A549 (cell line): ENCODE measurements at regions not wholly inside any gene's neighbourhood (a gene's known extent, or its start where the extent isn't known, plus 50 kb on each side); places are given as distances from the start of the nearest gene placed in this dataset.

Experiments
- CHD4 ChIP-seq: fragments of 200-600 bp; sonication (generic); IDR thresholded peaks from 2 replicates; pipeline ENCODE4 v1.6.1; 2016; ENCODE audit warnings: antibody characterized with exemption, mild to moderate bottlenecking, borderline replicate concordance
- EP300 ChIP-seq, 2 experiments: fragments of >200 bp; sonication (Bioruptor Twin); formaldehyde crosslinking; IDR thresholded peaks; 2 replicates in 1 of 2; 3 replicates in 1 of 2; pipeline ENCODE4 v1.6.1; 2016 to 2017
- JUN ChIP-seq, 2 experiments: fragments of >200 bp; sonication (Bioruptor Twin); formaldehyde crosslinking; IDR thresholded peaks; 2 replicates in 1 of 2; 3 replicates in 1 of 2; pipeline ENCODE4 v1.6.1; 2016 to 2017
- MAFK ChIP-seq: fragments of 450-650 bp; IDR thresholded peaks from 2 replicates; pipeline ENCODE4 v1.6.1; 2014; ENCODE audit not compliant: partially characterized antibody
- NR3C1 ChIP-seq: fragments of >200 bp; sonication (Bioruptor Twin); formaldehyde crosslinking; IDR thresholded peaks from 3 replicates; pipeline ENCODE4 v1.6.1; 2017
- POLR2A ChIP-seq: IDR thresholded peaks from 2 replicates; pipeline ENCODE4 v1.6.1; 2012; ENCODE audit warnings: mild to moderate bottlenecking, low read length
- RAD21 ChIP-seq, 2 experiments: fragments of >200 bp in 1 of 2; sonication (Bioruptor Twin) in 1 of 2; formaldehyde crosslinking in 1 of 2; IDR thresholded peaks in 1 of 2; conservative IDR thresholded peaks in 1 of 2; 2 replicates in 1 of 2; 3 replicates in 1 of 2; pipeline ENCODE4 v1.6.1; 2012 to 2018; ENCODE audit warnings: inconsistent platforms in 1 of 2
- RCOR1 ChIP-seq: fragments of 150-350 bp; IDR thresholded peaks from 2 replicates; pipeline ENCODE4 v1.6.1; 2014; ENCODE audit warnings: antibody characterized with exemption, low read length, low read depth
- TP53 ChIP-seq: fragments of 250-450 bp; sonication (Bioruptor Pico); IDR thresholded peaks from 2 replicates; pipeline ENCODE4 v1.5.0; 2021; ENCODE audit warnings: mild to moderate bottlenecking, moderate library complexity
- TF ChIP-seq, protein P1 (sequence below): fragments of >200 bp; sonication (Bioruptor Twin); formaldehyde crosslinking; IDR thresholded peaks from 3 replicates; pipeline ENCODE4 v1.5.1; 2016
- TF ChIP-seq, protein P2 (sequence below): IDR thresholded peaks from 2 replicates; pipeline ENCODE4 v1.6.1; 2012

- TF ChIP-seq CHD4: no peak
- TF ChIP-seq TP53 (CRISPR knock-in tag): no peak
- TF ChIP-seq EP300 (IDR thresholded peaks at IDR 0.05): no peak
- TF ChIP-seq MAFK: no peak
- TF ChIP-seq, protein P1, sequence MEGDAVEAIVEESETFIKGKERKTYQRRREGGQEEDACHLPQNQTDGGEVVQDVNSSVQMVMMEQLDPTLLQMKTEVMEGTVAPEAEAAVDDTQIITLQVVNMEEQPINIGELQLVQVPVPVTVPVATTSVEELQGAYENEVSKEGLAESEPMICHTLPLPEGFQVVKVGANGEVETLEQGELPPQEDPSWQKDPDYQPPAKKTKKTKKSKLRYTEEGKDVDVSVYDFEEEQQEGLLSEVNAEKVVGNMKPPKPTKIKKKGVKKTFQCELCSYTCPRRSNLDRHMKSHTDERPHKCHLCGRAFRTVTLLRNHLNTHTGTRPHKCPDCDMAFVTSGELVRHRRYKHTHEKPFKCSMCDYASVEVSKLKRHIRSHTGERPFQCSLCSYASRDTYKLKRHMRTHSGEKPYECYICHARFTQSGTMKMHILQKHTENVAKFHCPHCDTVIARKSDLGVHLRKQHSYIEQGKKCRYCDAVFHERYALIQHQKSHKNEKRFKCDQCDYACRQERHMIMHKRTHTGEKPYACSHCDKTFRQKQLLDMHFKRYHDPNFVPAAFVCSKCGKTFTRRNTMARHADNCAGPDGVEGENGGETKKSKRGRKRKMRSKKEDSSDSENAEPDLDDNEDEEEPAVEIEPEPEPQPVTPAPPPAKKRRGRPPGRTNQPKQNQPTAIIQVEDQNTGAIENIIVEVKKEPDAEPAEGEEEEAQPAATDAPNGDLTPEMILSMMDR: no peak
- TF ChIP-seq, protein P2, sequence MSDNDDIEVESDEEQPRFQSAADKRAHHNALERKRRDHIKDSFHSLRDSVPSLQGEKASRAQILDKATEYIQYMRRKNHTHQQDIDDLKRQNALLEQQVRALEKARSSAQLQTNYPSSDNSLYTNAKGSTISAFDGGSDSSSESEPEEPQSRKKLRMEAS: no peak
- TF ChIP-seq RAD21 (conservative IDR thresholded peaks at IDR 0.05 in 1 of 2, IDR thresholded peaks at IDR 0.05 in 1 of 2): no peak
- TF ChIP-seq JUN (IDR thresholded peaks at IDR 0.05): no peak
- no peak for TF ChIP-seq POLR2A
- no peak for TF ChIP-seq RCOR1
- no peak for TF ChIP-seq NR3C1
Measured at GRCh38 chr1:229007701-229008100, 263.2 kb upstream of the RAB4A start.
